Muscle of arm (tissue), 1 donor: ENCODE measurements at regions not wholly inside any gene's neighbourhood (a gene's known extent, or its start where the extent isn't known, plus 50 kb on each side); places are given as distances from the start of the nearest gene placed in this dataset.
"Not testable (repeated sequence)": the region's sequence is repeated elsewhere in the genome, so short reads cannot be mapped to it uniquely, and the experiment has no call there.

Experiments
- DNase-seq: peaks from one replicate; pipeline ENCODE4 v3.0.0-alpha.2; 2013

GRCh38 chr18:67007085-67007484 is 403.2 kb upstream of the CDH19 start:
- DNase-seq: no peak

- no peak for DNase-seq
Measured at GRCh38 chr18:67001052-67001451, 397.2 kb upstream of the CDH19 start.

- DNase-seq: no peak
Measured at GRCh38 chr18:66999003-66999402, 395.1 kb upstream of the CDH19 start.

GRCh38 chr18:66995270-66995669 is 391.4 kb upstream of the CDH19 start:
- no peak for DNase-seq

- no peak for DNase-seq
Measured at GRCh38 chr18:66994790-66995189, 390.9 kb upstream of the CDH19 start.

GRCh38 chr18:66993492-66993891 is 389.6 kb upstream of the CDH19 start:
- no peak for DNase-seq

GRCh38 chr18:66990909-66991308 is 387.0 kb upstream of the CDH19 start:
- no peak for DNase-seq

- no peak for DNase-seq
Measured at GRCh38 chr18:66979009-66979408, 375.1 kb upstream of the CDH19 start.

- DNase-seq: no peak
Measured at GRCh38 chr18:66972681-66973080, 368.8 kb upstream of the CDH19 start.

- DNase-seq: no peak
Measured at GRCh38 chr18:66971960-66972359, 368.1 kb upstream of the CDH19 start.

- DNase-seq: no peak
Measured at GRCh38 chr18:66966171-66966570, 362.3 kb upstream of the CDH19 start.

GRCh38 chr18:66958309-66958708 is 354.4 kb upstream of the CDH19 start:
- no peak for DNase-seq

- no peak for DNase-seq
Measured at GRCh38 chr18:66951750-66952149, 347.9 kb upstream of the CDH19 start.

- DNase-seq: no peak
Measured at GRCh38 chr18:66949419-66949818, 345.5 kb upstream of the CDH19 start.

GRCh38 chr18:66937546-66937945 is 333.7 kb upstream of the CDH19 start:
- no peak for DNase-seq

- no peak for DNase-seq
Measured at GRCh38 chr18:66931010-66931409, 327.1 kb upstream of the CDH19 start.

GRCh38 chr18:66916834-66917233 is 312.9 kb upstream of the CDH19 start:
- no peak for DNase-seq

GRCh38 chr18:66900837-66901236 is 296.9 kb upstream of the CDH19 start:
- no peak for DNase-seq

- no peak for DNase-seq
Measured at GRCh38 chr18:66895631-66896030, 291.7 kb upstream of the CDH19 start.

- DNase-seq: no peak
Measured at GRCh38 chr18:66894851-66895250, 291.0 kb upstream of the CDH19 start.

GRCh38 chr18:66892388-66892787 is 288.5 kb upstream of the CDH19 start:
- not testable (repeated sequence) for DNase-seq

GRCh38 chr18:66874812-66875474 is 271.1 kb upstream of the CDH19 start:
- no peak for DNase-seq

- DNase-seq: no peak
Measured at GRCh38 chr18:66874375-66874774, 270.5 kb upstream of the CDH19 start.

- DNase-seq: no peak
Measured at GRCh38 chr18:66873899-66874298, 270.0 kb upstream of the CDH19 start.
